ENCODE measurements at regions not wholly inside any gene's neighbourhood (a gene's known extent, or its start where the extent isn't known, plus 50 kb on each side); places are given as distances from the start of the nearest gene placed in this dataset.

DNA sequence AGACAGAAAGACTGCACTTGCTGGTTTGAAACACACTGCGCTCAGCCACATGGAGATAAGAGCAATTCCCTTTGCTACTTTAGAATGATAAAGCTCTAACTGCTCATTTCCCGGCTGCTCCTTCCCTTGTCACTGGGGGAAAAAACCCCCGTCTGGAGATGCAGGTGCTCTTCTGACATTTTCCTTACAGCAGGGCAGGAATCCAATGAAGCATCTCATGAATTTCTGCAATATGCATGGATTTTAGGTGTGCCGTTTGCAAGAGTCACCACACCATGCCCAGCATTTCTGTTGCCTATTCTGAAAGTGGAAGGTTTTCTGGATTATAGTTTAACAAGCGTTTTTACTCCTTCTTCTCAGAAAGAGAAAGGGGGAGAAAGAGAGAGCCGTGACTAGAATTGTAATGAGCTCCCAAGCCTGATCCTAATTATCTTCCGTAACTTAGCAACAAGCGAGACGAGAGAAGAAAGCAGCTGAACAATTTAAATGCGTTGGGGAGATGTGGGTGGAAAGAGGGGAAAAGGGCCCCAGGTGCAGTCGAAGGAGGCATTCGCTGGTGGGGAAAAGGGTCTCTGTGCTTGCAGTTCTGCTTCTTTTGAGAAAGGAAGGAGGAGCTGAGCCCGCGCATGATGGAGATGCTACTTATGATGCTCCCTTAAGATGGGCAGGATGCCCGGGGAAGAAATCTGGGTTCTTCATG lies 76.6 kb upstream of the SPATA13 start:
- TF ChIP-seq ZFX (IDR thresholded peaks at IDR 0.05) = 0 out of 2 replicates have a peak, but pooled peaks have one; percentile 13
- TF ChIP-seq, protein P1, sequence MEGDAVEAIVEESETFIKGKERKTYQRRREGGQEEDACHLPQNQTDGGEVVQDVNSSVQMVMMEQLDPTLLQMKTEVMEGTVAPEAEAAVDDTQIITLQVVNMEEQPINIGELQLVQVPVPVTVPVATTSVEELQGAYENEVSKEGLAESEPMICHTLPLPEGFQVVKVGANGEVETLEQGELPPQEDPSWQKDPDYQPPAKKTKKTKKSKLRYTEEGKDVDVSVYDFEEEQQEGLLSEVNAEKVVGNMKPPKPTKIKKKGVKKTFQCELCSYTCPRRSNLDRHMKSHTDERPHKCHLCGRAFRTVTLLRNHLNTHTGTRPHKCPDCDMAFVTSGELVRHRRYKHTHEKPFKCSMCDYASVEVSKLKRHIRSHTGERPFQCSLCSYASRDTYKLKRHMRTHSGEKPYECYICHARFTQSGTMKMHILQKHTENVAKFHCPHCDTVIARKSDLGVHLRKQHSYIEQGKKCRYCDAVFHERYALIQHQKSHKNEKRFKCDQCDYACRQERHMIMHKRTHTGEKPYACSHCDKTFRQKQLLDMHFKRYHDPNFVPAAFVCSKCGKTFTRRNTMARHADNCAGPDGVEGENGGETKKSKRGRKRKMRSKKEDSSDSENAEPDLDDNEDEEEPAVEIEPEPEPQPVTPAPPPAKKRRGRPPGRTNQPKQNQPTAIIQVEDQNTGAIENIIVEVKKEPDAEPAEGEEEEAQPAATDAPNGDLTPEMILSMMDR (conservative IDR thresholded peaks at IDR 0.05) = no peak
- H3K27ac ChIP-seq = no peak overlapping the region

DNA sequence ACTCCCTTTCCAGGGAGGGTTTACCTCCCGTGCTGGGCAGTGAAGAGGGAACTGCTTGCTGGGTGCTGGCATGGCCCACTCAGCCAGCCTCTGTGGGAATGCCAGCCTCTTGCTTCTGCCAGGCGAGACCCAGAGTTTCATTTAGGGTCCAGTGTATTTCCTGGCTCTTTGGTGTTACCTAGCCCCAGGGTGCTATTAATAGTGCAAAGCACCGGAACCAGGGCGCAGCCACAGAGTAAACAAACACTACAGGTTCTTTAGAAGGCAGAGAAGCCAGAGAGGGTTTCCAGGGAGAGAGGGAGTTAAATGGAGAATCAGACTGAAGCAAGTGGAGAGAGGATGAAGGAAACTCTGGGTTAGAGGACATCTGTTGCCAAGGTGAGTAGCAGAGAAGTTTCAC lies 74.9 kb upstream of the SPATA13 start:
- H3K27ac ChIP-seq = peak overlapping the region; percentile 57
- no peak for TF ChIP-seq ZFX (IDR thresholded peaks at IDR 0.05)
- TF ChIP-seq, protein P1 (conservative IDR thresholded peaks at IDR 0.05) = no peak

DNA sequence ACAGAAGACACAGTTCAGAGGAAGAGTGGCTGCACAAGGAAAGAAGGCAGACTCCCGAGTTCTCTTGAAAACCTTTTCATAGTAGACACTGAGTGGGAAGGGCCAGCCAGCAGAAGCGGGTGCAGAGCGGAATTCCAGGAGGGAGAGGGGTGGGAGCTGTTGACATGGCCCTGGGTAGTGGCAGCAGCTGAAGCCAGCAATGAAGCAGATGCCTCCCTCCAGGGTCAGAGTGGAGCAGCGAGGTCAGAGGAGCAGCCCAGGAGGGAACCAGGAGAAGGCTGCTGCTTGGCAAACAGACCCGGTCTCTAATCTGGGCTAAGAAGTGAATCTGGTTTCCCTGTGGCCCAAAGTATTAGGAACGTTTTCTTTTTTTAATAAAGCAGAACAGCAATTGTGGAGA lies 73.9 kb upstream of the SPATA13 start:
- TF ChIP-seq, protein P1 (conservative IDR thresholded peaks at IDR 0.05) = no peak
- TF ChIP-seq ZFX (IDR thresholded peaks at IDR 0.05) = no peak
- no peak overlapping the region; the same call in 1 of the 2 replicates for H3K27ac ChIP-seq

DNA sequence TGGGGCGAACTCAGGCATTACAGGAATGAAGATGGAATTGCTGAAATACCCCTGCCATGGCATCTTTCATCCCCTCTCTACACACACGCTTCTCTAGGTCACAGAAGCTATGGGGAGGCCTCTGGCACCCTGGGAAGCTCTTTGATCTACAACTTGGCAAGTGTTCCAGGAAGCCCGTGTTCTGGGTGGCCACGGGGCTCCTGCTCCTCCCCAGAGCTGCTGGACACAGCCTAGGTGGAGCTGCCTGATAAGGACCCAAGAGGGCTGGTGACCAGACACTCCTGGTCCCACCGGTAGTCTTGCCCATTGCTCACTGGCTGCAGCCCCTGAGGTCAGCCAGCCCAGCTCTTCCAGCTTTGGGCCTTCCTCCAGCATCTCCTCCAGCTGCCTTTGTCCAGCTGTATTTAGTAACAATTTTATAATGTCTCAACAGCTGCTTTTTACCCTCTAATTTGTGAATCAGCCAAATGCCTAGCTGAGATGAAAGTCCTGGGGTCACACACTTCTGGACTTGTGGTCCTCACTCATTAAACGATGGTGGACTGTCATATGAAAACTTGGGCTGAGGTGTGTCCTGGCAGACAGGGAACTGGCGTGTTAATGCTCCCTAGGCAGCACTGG lies 72.8 kb upstream of the SPATA13 start:
- H3K27ac ChIP-seq = no peak overlapping the region
- no peak for TF ChIP-seq ZFX (IDR thresholded peaks at IDR 0.05)
- TF ChIP-seq, protein P1 (conservative IDR thresholded peaks at IDR 0.05) = no peak

DNA sequence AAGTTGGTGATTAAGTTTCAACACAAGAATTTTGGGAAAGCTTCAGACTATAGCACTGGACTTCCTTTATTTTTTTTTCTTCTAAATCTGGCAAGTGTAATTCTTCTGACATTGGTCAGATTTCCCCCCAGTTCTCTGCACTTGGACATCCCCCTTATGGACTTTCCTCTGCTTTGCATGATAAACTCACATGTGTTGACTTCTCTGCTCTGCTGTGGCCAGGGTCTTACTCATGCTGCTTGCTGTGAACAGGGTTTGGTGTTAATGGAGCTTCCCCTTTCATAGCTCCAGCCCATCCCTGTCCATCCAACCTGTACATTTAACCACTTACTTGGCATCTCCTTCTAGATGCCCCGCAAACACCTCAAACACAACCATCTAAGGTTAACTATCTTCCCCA lies 70.5 kb upstream of the SPATA13 start:
- TF ChIP-seq, protein P1 (conservative IDR thresholded peaks at IDR 0.05) = no peak
- TF ChIP-seq ZFX (IDR thresholded peaks at IDR 0.05) = no peak; the same call in 1 of the 2 replicates
- no peak overlapping the region for H3K27ac ChIP-seq

DNA sequence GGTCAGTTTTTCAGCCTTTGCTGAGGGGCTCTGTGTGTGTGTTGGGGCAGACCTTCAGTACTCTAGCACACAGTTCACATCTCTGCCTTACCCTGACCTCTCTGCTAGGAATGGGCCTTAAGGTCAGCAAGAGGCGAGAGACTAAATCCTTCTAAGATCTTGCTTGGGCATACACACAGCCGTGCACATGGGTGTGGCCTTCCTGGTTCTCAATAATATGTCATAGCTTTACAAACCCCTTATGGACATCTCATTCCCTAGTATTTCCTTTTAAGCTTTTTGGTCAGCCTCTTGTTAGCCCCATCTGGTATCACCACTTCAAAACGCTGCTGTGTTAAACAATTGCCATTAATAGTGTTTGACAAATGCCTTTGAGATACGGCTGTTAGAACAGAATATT lies 69.4 kb upstream of the SPATA13 start:
- TF ChIP-seq, protein P1 (conservative IDR thresholded peaks at IDR 0.05) = no peak
- H3K27ac ChIP-seq = no peak overlapping the region

DNA sequence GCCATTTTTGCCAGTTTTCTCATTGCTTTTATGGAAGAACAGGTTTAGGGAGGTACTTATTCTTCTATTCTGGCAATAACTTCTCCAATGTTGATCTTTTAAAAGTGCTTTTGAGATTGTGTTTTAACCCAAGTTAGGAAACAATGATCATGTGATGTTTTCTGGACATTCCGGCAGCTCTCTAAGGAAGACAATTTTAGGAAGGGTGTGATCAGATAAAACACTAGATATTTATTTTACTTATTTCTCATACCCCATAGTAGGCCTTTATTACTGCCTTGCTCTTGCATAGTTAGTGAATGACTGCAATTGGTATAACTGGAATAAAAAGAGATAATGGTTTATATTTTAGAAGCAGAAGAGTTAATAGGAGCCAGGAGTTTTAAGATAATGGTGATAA lies 68.4 kb upstream of the SPATA13 start:
- no peak overlapping the region for H3K27ac ChIP-seq
- TF ChIP-seq, protein P1 (conservative IDR thresholded peaks at IDR 0.05) = no peak
- TF ChIP-seq ZFX (IDR thresholded peaks at IDR 0.05) = no peak
